BE2C (cell line): ENCODE measurements at regions not wholly inside any gene's neighbourhood (a gene's known extent, or its start where the extent isn't known, plus 50 kb on each side); places are given as distances from the start of the nearest gene placed in this dataset.

Experiments
- DNase-seq: peaks from one replicate; pipeline ENCODE4 v3.0.0-alpha.2; 2020
- H3K27me3 ChIP-seq: fragments of 250-450 bp; sonication (Bioruptor Pico); 2 replicates; pipeline ENCODE4 v1.5.1; 2020; ENCODE audit warnings: mild to moderate bottlenecking
- H3K36me3 ChIP-seq: fragments of 250-450 bp; sonication (Bioruptor Pico); 2 replicates; pipeline ENCODE4 v1.5.1; 2020; ENCODE audit warnings: mild to moderate bottlenecking
- H3K4me1 ChIP-seq: fragments of 250-450 bp; sonication (Bioruptor Pico); 2 replicates; pipeline ENCODE4 v1.5.1; 2020
- H3K4me3 ChIP-seq: 2 replicates; pipeline ENCODE4 v1.5.1; 2011; ENCODE audit warnings: low read depth, low read length
- H3K9me3 ChIP-seq: fragments of 250-450 bp; sonication (Bioruptor Pico); 2 replicates; pipeline ENCODE4 v1.5.1; 2020
- CTCF ChIP-seq: IDR thresholded peaks from 2 replicates; pipeline ENCODE4 v1.5.1; 2012; ENCODE audit warnings: mild to moderate bottlenecking, low read depth, low read length

- Histone ChIP-seq H3K4me3 (no peak overlapping the region), H3K9me3 (no peaks in the 10 kb centered on the region), H3K4me1 (no peaks in the 10 kb centered on the region), H3K27me3 (peaks cover 9% of the 10 kb centered on the region; the same call in 1 of the 2 replicates), H3K36me3 (no peaks in the 10 kb centered on the region)
- TF ChIP-seq CTCF = no peak
- no peak for DNase-seq
These were observed 173.9 kb downstream of the FOXO1 start for GRCh38 chr13:40492511-40492910.

- TF ChIP-seq CTCF = no peak
- peaks cover 9% of the 10 kb centered on the region; the same call in 1 of the 2 replicates for H3K27me3 ChIP-seq
- no peaks in the 10 kb centered on the region for H3K36me3 ChIP-seq
- H3K4me3 ChIP-seq = no peak overlapping the region
- DNase-seq = no peak
- H3K4me1 ChIP-seq = no peaks in the 10 kb centered on the region
- no peaks in the 10 kb centered on the region for H3K9me3 ChIP-seq
These were observed 171.9 kb downstream of the FOXO1 start for GRCh38 chr13:40494513-40494912.

GRCh38 chr13:40494946-40495620 lies 171.4 kb downstream of the FOXO1 start:
- Histone ChIP-seq H3K4me3 (no peak overlapping the region), H3K4me1 (no peaks in the 10 kb centered on the region), H3K36me3 (no peaks in the 10 kb centered on the region), H3K9me3 (no peaks in the 10 kb centered on the region), H3K27me3 (peaks cover 9% of the 10 kb centered on the region; the same call in 1 of the 2 replicates)
- no peak for TF ChIP-seq CTCF
- DNase-seq = no peak

- Histone ChIP-seq H3K27me3 (peaks cover 7% of the 10 kb centered on the region; the same call in 1 of the 2 replicates), H3K9me3 (no peaks in the 10 kb centered on the region), H3K36me3 (no peaks in the 10 kb centered on the region), H3K4me1 (no peaks in the 10 kb centered on the region), H3K4me3 (no peak overlapping the region)
- no peak for DNase-seq
- TF ChIP-seq CTCF = no peak
These were observed 170.8 kb downstream of the FOXO1 start for GRCh38 chr13:40495621-40496001.

- DNase-seq = no peak
- H3K27me3 ChIP-seq = peaks cover 7% of the 10 kb centered on the region; the same call in 1 of the 2 replicates
- H3K4me1 ChIP-seq = no peaks in the 10 kb centered on the region
- H3K36me3 ChIP-seq = no peaks in the 10 kb centered on the region
- no peak overlapping the region for H3K4me3 ChIP-seq
- H3K9me3 ChIP-seq = no peaks in the 10 kb centered on the region
- no peak for TF ChIP-seq CTCF
These were observed 170.2 kb downstream of the FOXO1 start for GRCh38 chr13:40496035-40496810.

- Histone ChIP-seq H3K36me3 (no peaks in the 10 kb centered on the region), H3K4me1 (no peaks in the 10 kb centered on the region), H3K4me3 (no peak overlapping the region), H3K27me3 (peaks cover 8% of the 10 kb centered on the region), H3K9me3 (no peaks in the 10 kb centered on the region)
- TF ChIP-seq CTCF = no peak
- DNase-seq = no peak
These were observed 168.0 kb downstream of the FOXO1 start for GRCh38 chr13:40498461-40498860.
